HFFc6 (cell line): ENCODE measurements at regions not wholly inside any gene's neighbourhood (a gene's known extent, or its start where the extent isn't known, plus 50 kb on each side); places are given as distances from the start of the nearest gene placed in this dataset.

Experiments used
- DNase-seq: peaks from one replicate; pipeline ENCODE4 v3.0.0-alpha.2; 2018
- H3K27ac Mint-ChIP-seq: 2 replicates; pipeline ENCODE4 v1.8.0; 2020; ENCODE audit warnings: mild to moderate bottlenecking, mixed read lengths
- H3K27me3 Mint-ChIP-seq: 2 replicates; pipeline ENCODE4 v1.8.0; 2021; ENCODE audit warnings: mild to moderate bottlenecking, moderate library complexity, mixed read lengths; ENCODE audit not compliant: insufficient read depth
- H3K36me3 Mint-ChIP-seq: 2 replicates; pipeline ENCODE4 v1.8.0; 2021; ENCODE audit warnings: low read depth, mixed read lengths
- H3K4me1 Mint-ChIP-seq: 2 replicates; pipeline ENCODE4 v1.8.0; 2020; ENCODE audit warnings: low read depth, mixed read lengths
- H3K4me3 Mint-ChIP-seq: 2 replicates; pipeline ENCODE4 v1.8.0; 2020; ENCODE audit warnings: mild to moderate bottlenecking, moderate library complexity, mixed read lengths
- H3K9me3 Mint-ChIP-seq: 2 replicates; pipeline ENCODE4 v1.8.0; 2020; ENCODE audit warnings: mild to moderate bottlenecking, mixed read lengths
- TF ChIP-seq, protein P1 (sequence below): fragments of 200-600 bp; sonication (generic); IDR thresholded peaks from 2 replicates; pipeline ENCODE4 v1.5.0; 2021; ENCODE audit warnings: antibody characterized with exemption, mild to moderate bottlenecking

GRCh38 chr10:101285519-101286070 lies 56.3 kb upstream of the LBX1 start:
- Mint-ChIP-seq H3K9me3 (no peaks in the 10 kb centered on the region), H3K27ac (no peak overlapping the region), H3K4me1 (no peaks in the 10 kb centered on the region), H3K4me3 (no peak overlapping the region), H3K36me3 (no peaks in the 10 kb centered on the region), H3K27me3 (peaks cover 64% of the 10 kb centered on the region)
- DNase-seq, result no peak
- TF ChIP-seq, protein P1, sequence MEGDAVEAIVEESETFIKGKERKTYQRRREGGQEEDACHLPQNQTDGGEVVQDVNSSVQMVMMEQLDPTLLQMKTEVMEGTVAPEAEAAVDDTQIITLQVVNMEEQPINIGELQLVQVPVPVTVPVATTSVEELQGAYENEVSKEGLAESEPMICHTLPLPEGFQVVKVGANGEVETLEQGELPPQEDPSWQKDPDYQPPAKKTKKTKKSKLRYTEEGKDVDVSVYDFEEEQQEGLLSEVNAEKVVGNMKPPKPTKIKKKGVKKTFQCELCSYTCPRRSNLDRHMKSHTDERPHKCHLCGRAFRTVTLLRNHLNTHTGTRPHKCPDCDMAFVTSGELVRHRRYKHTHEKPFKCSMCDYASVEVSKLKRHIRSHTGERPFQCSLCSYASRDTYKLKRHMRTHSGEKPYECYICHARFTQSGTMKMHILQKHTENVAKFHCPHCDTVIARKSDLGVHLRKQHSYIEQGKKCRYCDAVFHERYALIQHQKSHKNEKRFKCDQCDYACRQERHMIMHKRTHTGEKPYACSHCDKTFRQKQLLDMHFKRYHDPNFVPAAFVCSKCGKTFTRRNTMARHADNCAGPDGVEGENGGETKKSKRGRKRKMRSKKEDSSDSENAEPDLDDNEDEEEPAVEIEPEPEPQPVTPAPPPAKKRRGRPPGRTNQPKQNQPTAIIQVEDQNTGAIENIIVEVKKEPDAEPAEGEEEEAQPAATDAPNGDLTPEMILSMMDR, result no peak

DNA sequence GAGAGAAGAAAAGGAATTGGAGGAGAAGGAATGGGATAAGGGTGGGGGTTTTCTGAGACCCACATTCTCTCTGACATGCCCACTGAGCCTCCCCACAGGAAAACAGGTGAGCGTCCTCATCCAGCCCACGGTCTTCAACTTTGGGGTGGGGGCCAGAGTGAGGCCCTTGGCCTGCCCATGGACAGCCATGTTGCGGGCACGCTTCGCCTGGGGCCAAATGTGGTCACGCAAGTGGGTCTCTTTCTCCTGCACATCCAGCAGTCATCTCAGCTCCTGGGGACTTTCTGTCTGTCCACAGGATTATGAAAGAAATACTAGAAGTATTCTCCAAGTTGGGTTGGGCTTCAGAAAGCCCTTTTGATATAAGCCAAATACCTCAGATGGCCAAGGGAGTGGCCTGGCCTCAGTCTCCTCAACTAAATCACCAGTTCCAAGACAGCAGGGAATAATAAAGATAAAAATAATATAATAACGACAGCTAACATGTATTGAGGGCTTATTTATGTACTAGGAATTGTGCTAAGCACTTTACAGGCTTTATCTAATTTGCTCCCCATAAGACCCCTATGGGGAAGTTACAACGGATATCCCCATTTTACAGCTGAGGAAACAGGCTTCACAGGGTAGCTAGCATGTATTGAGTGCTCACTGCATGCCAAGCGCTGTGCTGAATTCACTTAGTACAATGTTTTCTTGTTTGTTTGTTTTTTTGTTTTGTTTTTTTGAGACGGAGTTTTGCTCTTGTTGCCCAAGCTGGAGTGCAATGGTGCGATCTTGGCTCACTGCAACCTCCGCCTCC lies 57.2 kb upstream of the LBX1 start:
- Mint-ChIP-seq H3K4me1 (no peaks in the 10 kb centered on the region), H3K9me3 (no peaks in the 10 kb centered on the region), H3K27ac (no peak overlapping the region), H3K36me3 (no peaks in the 10 kb centered on the region), H3K27me3 (peaks cover 58% of the 10 kb centered on the region), H3K4me3 (no peak overlapping the region)
- no peak for DNase-seq
- TF ChIP-seq, protein P1, result no peak

DNA sequence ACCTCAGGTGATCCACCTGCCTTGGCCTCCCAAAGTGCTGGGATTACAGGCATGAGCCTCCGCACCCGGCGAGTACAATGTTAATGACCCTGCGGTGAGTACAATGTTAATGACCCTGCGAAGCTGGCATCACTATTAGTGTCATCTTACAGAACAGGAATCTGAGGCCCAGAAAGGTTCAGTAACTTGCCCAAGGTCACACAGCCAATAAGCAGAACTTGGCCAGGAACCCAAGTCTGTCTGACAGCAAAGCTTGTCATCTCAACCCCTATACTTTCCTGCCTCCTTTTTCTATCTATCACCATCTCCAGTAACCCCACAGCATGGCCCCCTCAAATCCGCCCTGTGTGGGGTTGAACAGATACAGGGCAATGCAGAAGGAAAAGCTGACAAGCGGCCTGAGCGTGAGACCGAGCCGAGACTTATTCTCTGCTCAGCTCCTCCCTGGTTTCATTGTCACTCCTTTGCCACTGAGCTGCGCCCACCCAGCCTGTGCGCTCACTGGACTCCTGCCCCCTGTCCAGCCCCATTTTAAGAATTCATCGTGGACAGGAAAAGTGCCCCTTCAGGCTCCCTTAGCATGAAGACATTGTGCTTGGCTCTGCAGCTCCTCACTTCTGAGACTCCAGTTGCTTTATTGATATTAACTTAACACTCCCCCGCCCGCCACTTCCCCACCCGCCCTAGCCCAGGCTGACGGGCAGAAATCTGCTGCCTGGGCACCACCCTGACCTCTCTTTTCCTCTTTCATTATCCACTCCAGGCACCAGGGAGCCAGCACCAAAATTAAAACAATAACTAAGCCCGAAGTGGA lies 58.1 kb upstream of the LBX1 start:
- Mint-ChIP-seq H3K4me1 (no peaks in the 10 kb centered on the region), H3K4me3 (no peak overlapping the region), H3K27ac (no peak overlapping the region), H3K36me3 (no peaks in the 10 kb centered on the region), H3K9me3 (no peaks in the 10 kb centered on the region), H3K27me3 (peaks cover 55% of the 10 kb centered on the region)
- no peak for DNase-seq
- TF ChIP-seq, protein P1, result no peak

GRCh38 chr10:101287997-101288635 lies 58.9 kb upstream of the LBX1 start:
- Mint-ChIP-seq H3K4me1 (no peaks in the 10 kb centered on the region), H3K27me3 (peaks cover 53% of the 10 kb centered on the region), H3K27ac (no peak overlapping the region), H3K36me3 (no peaks in the 10 kb centered on the region), H3K9me3 (no peaks in the 10 kb centered on the region), H3K4me3 (no peak overlapping the region)
- TF ChIP-seq, protein P1, result no peak; the same call in none of the 2 replicates
- DNase-seq, result no peak

DNA sequence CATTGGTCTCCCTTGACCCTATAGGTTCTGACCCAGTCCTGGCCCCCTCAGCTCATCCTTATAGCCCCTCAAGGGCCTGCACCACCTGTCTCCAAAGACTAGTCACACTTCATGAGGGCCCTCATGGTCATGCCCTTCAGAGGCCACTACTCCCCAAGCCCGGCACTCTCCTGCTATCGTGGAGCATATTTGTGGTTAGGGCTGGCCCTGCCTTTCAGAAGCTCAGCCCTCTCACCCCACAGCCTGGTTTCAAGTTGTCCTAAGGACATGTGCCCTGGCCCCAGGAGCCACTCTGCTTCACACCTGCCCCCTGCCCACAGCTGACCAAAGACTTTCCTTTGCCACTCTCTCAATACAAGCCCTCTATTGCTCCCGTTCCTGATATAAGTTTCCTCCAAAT lies 60.3 kb upstream of the LBX1 start:
- Mint-ChIP-seq H3K36me3 (no peaks in the 10 kb centered on the region), H3K9me3 (no peaks in the 10 kb centered on the region), H3K4me3 (no peak overlapping the region), H3K4me1 (no peaks in the 10 kb centered on the region), H3K27me3 (peaks cover 49% of the 10 kb centered on the region), H3K27ac (no peak overlapping the region)
- TF ChIP-seq, protein P1, result no peak
- no peak for DNase-seq
